Fibroblast of skin of right biceps (primary cell): ENCODE measurements at regions not wholly inside any gene's neighbourhood (a gene's known extent, or its start where the extent isn't known, plus 50 kb on each side); places are given as distances from the start of the nearest gene placed in this dataset.
A peak's percentile ranks its signal among the peaks of the same experiment; 100 is the strongest.

Source experiments
- DNase-seq: peaks from one replicate; pipeline ENCODE4 v3.0.0-alpha.2; 2013

GRCh38 chr3:117091676-117092075, 382.1 kb downstream of the TUSC7 start:
- no peak for DNase-seq

GRCh38 chr3:117096549-117096948, 387.0 kb downstream of the TUSC7 start:
- DNase-seq, result no peak

- DNase-seq, result peak; percentile 80
Observed at GRCh38 chr3:117097351-117097750, 387.8 kb downstream of the TUSC7 start.

DNA sequence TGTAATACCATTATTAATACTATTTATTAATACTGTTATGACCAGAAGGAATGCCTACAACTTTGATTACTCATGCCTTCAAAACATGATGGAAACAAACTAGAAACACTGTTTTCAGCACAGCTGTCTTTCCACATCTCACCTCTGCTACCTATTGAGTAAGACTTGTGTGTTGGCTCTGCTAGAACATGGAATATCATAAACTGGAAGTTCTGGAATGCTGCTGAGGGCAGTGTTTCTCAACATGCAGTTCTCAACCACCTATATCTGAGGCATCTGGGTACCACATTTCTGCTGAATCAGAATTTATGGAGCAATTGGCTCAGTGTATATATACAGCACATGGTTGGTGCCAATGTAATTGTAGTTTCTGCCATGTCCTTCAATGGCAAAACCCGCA, 392.1 kb downstream of the TUSC7 start:
- no peak for DNase-seq

GRCh38 chr3:117102426-117102825, 392.8 kb downstream of the TUSC7 start:
- DNase-seq, result peak; percentile 40

GRCh38 chr3:117103675-117104074, 394.1 kb downstream of the TUSC7 start:
- no peak for DNase-seq

DNA sequence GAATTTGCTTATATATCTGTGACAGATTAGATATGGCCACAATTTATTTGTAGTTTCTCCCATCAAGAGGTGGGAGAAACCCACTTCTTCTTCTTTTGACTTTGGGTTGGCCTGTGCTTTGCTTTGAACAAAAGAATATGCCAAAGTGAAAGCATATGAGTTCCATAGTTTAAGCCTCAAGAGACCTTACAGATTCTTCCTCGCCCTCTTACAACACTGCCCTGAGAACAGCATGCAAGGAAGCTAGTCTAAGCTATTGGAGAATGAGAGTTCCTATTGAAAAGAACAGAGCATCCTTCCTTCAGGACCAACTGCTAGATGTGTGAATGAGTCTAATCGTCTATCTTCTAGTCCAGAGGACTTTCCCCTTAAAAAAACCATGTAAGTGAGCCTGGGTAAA, 394.8 kb downstream of the TUSC7 start:
- DNase-seq, result peak; percentile 26

GRCh38 chr3:117104792-117105191, 395.2 kb downstream of the TUSC7 start:
- DNase-seq, result peak; percentile 75

DNA sequence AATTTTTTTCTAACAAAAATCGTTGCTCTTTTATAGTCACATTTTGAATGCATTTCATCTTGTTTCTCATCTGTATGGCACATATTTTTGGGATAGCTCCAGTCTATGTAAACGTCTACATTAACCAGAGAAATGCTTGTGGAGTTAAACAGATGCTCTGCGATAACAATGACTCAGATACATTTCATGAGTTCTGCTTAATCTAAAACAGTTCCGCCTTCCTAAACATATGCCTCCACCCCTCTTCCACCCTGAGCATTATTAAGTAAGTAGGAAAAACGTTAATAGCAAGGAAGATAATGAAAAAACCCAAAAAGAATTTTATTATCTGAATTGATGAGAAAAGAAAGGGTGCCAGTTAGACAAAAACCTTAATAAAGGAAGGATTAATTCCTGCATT, 396.1 kb downstream of the TUSC7 start:
- peak; percentile 91 for DNase-seq

DNA sequence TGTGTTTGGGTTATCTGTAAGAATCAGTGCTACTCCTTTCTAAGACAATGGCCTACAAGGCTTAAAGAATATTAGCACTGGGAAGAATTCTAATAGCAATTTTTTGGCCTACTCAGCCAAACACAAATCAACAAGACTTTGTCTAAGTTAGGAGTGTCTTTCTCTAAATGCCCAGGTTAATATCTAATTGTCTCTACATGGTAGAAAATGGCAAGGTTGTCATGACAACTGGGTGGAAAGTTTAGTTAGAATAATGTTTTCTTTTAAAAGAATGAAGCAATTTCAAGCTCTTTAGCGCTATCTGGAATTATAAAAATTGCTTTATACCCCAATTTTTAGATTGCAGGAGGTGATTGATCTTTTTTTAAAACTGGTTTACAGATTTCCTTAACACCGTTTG, 396.8 kb downstream of the TUSC7 start:
- DNase-seq, result no peak

DNA sequence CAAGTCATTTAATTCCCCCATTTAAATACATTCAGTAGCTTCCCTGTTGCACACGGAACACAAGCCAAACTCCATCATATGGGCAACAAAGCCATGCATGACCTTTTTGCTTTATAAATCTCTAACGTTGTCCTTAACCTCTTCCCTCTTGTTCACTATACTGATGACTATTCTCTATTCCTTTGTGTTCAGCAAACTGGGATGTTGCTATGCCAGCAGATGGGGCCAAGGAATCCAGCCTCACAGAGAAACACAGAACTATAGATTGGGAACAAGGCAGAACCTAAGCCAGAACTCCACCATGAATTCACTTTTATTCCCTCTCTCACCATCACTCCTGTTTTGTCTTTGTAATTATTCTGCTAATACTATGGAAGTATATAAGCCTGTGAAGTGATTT, 398.4 kb downstream of the TUSC7 start:
- DNase-seq, result no peak

DNA sequence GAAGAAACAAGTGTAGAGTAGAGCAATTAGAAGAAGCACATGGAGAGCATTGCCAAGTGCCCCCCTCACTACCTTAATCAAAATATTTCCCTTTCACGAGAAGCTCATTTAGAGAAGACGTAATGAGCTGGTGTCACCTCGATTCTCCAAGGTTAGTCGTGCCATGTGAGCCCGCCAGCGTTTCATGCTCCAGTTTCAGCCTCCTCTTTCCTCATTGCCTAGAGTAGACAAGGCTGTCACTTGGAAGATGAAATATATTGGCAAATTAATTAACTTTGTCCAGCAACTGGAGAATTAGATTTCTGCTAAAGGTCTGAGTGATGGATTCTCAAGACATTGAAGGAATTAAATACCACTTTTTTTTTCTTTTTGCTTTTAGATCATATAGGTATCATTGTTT, 399.6 kb downstream of the TUSC7 start:
- no peak for DNase-seq

GRCh38 chr3:117114517-117115265, 405.1 kb downstream of the TUSC7 start:
- DNase-seq, result peak; percentile 66

DNA sequence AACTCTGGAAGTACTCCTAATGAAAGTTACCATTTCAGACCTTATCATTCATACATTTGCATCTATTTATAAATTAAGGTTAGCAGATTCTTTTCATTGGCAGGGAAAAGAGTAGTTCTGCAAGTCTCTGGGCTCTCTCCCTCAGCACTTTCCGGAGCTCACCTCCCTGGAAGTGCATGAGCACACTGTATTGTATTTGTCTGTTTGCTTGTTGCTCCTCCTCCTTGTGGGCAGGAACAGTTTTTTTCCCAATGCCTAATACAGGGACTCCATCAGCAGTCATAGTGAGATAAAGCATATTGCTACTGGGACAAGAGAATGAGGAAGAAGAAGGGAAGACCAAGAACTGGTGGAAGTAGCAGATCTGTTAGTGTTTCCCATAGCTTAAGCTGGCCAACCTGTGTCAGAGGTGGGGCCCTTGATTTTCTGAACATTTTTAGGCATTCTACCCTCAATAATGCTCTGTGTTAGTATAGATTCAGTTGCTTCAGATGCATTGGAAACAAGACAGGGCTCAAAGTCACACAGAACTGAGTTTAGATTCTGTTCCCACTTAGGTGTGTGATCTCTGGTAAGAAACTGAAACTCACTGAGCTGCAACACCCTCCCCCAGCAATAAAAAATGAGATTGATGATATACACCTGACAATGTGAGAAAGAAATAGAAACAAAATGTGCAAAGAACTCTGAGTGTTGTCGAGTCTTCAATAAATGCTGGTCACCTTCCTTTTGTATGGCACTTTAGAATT, 407.8 kb downstream of the TUSC7 start:
- no peak for DNase-seq

- DNase-seq, result peak; percentile 28
Observed at GRCh38 chr3:117118604-117119003, 409.0 kb downstream of the TUSC7 start.

- DNase-seq, result no peak
Observed at GRCh38 chr3:117120014-117120413, 410.4 kb downstream of the TUSC7 start.

- DNase-seq, result no peak
Observed at GRCh38 chr3:117122609-117123008, 413.0 kb downstream of the TUSC7 start.

DNA sequence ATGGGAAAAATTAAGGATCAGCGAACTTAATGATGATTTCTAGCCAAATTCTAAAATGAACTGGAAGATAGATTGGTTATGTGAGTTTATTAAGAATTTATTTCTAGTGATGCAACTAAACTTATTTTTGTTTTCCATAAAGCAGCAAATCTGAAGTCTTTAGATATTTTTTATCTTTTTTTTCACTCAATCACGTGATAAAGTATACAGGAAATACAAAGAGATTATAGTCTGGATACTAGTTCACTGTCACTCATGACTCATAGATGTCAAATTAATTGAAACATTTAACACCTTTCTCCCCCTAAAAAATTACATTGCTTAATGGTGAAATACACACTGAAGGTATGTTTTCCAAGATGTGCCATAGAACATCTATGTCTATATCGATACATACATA, 416.9 kb downstream of the TUSC7 start:
- no peak for DNase-seq

GRCh38 chr3:117126946-117127546, 417.5 kb downstream of the TUSC7 start:
- DNase-seq, result no peak

- DNase-seq, result no peak
Observed at GRCh38 chr3:117128133-117128532, 418.6 kb downstream of the TUSC7 start.

DNA sequence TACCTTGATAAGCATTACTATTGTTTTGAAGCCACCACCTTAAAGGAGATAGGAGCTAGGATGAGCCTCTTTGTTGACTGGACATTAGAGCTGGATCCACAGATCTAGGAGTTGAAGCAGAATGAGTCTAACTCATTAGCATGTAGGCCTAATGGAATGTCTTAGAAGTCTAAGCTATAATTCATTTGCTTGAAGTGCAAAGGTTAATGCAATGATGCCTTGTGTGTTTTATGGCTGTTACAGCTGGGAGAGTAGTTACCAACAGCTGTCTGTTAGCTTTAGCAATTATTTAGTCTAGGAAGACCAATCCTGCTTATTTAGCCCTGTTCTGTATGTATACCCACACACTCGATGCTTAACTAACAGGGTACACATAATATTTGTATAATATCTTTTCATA, 419.3 kb downstream of the TUSC7 start:
- no peak for DNase-seq

DNA sequence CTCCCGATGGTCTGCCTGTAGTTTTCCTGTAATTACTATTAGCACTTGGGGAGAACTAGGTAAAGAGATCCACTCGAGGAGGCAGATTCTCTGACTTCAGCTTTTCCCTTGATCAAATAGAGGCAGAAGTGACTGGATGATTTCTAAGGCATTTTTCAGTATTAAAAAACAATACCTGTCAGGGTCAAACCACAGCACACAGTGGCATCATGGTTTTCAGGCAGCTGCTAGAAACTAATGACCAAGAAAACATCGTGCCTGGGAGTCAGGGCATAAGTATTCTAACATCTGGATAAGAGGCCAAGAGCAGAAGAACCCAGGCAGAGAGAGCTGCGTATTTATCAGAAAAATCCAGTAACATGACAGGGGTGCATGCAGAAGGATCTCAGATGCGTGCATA, 419.9 kb downstream of the TUSC7 start:
- DNase-seq, result no peak

DNA sequence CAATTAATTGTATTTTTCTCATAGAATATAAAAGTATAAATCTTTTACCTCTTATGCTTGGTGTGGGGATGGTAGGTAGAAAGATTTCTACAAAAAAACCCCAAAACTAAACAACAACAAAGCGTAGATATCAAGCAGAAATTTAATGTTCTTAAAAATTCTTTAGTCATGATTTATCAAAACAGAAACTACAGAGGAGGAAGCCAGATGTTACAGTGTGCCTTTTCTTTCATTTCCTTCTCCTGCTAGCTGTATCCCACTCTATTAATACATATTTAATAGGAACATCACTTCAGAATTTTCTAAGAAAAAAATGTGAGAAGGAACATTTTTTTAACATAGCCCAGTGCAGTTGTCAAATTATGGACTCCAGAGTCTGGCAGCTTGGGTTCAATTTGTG, 420.6 kb downstream of the TUSC7 start:
- DNase-seq, result no peak

- DNase-seq, result no peak
Observed at GRCh38 chr3:117131259-117131658, 421.7 kb downstream of the TUSC7 start.
